ENCODE measurements at regions not wholly inside any gene's neighbourhood (a gene's known extent, or its start where the extent isn't known, plus 50 kb on each side); places are given as distances from the start of the nearest gene placed in this dataset.

DNA sequence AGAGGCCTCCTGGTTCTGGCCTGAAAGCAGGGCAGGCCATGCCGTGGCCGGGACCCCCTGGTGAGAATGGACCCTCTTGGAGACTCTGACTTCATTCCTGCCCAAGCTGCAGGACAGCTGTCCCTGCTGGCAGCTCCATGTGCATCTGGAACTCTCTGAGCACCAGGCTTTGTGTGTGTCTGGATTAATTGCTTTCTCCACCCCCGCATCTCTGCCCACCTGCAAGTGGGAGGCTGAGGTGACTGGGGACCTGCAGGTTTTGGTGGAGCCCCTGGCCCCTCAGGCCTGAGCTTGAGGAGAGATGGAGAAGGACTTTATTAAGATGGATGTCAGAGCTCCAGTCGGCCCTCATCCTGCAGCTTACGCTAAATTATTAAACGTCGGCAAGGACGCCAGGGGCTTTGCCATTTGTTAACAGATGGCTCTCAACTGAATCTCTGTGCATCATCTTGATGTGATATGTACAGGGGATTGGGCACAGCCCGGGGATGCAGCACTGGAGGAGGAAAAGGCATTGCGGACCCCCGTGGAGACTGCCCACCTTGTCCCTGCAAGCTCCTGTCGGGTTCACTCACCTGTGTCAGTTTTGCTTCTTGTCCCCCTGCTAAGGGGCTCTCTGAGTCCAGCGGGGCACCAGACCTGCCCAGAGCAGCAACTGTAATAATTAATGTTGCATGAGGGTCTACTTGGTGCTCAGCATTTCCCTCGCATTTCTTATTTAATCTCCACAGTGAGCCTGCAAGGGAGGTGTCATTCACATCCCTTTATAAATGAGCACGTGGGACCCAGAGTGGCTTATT is 154.1 kb upstream of the RPL38 start:
- no peak overlapping the region for H3K4me3 ChIP-seq (ENCODE audit: low read depth, low read length)
- no peaks in the 10 kb centered on the region for H3K36me3 ChIP-seq (ENCODE audit: control insufficient read depth, insufficient read depth, low read length)
- no peaks in the 10 kb centered on the region for H3K27me3 ChIP-seq (ENCODE audit: control insufficient read depth, insufficient read depth, low read length)
- no peaks in the 10 kb centered on the region for H3K9me3 ChIP-seq (ENCODE audit: control insufficient read depth, insufficient read depth, low read length)
- H3K4me1 ChIP-seq (ENCODE audit: control insufficient read depth, insufficient read depth, low read length): no peaks in the 10 kb centered on the region
- H3K9ac ChIP-seq (ENCODE audit: low read depth, low read length): no peak overlapping the region
- no peak overlapping the region for H3K27ac ChIP-seq (ENCODE audit: low read depth, low read length)

DNA sequence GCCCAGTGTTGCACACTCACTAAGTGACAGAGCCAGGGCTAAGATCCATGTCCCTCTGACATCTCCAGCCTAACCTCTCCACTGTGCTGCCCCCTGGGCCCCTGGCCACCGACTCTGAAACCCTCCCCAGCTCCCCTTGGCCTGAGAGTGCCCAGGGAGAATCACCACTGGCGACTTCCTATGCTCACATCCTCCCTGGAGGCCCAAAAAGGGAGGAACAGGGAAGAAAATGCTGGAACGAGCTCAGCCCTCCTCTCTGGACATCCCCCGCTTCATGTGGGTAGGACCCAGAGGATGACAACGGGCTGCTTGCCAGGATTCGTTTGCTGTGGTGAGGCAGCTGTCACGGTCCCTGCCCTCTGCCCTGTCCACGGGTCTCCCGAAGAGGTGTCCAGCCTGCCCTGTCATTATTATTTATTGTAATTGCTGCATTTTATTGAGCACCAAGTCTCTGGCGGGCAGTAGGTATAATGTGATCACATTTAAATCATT is 153.5 kb upstream of the RPL38 start:
- no peak overlapping the region for H3K9ac ChIP-seq (ENCODE audit: low read depth, low read length)
- H3K27ac ChIP-seq (ENCODE audit: low read depth, low read length): no peak overlapping the region
- no peaks in the 10 kb centered on the region for H3K36me3 ChIP-seq (ENCODE audit: control insufficient read depth, insufficient read depth, low read length)
- no peak overlapping the region for H3K4me3 ChIP-seq (ENCODE audit: low read depth, low read length)
- H3K4me1 ChIP-seq (ENCODE audit: control insufficient read depth, insufficient read depth, low read length): no peaks in the 10 kb centered on the region
- H3K9me3 ChIP-seq (ENCODE audit: control insufficient read depth, insufficient read depth, low read length): no peaks in the 10 kb centered on the region
- no peaks in the 10 kb centered on the region for H3K27me3 ChIP-seq (ENCODE audit: control insufficient read depth, insufficient read depth, low read length)

DNA sequence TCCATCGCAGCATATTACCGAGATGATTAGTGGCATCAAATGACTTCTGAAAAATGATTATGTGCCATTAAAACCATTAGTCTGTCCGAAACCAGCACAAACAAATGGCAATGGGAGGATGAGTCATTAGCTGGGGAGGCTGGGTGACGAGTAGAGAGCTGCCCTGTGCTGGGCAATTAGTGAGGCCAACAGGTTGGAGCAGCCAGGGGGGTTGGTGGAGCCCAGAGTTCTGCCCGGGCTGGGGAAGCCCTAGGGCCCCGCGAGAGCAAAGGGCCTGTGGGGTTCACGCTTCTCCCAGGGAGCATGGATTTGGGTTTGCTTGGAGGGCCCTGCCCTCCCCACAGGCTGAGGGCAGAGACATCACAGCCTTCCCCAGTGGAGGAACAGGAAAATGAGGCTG is 152.1 kb upstream of the RPL38 start:
- peaks cover 6% of the 10 kb centered on the region; the same call in 1 of the 2 replicates for H3K4me1 ChIP-seq (ENCODE audit: control insufficient read depth, insufficient read depth, low read length)
- H3K4me3 ChIP-seq (ENCODE audit: low read depth, low read length): no peak overlapping the region
- no peak overlapping the region for H3K9ac ChIP-seq (ENCODE audit: low read depth, low read length)
- H3K36me3 ChIP-seq (ENCODE audit: control insufficient read depth, insufficient read depth, low read length): no peaks in the 10 kb centered on the region
- H3K27me3 ChIP-seq (ENCODE audit: control insufficient read depth, insufficient read depth, low read length): no peaks in the 10 kb centered on the region
- H3K27ac ChIP-seq (ENCODE audit: low read depth, low read length): no peak overlapping the region
- no peaks in the 10 kb centered on the region for H3K9me3 ChIP-seq (ENCODE audit: control insufficient read depth, insufficient read depth, low read length)

DNA sequence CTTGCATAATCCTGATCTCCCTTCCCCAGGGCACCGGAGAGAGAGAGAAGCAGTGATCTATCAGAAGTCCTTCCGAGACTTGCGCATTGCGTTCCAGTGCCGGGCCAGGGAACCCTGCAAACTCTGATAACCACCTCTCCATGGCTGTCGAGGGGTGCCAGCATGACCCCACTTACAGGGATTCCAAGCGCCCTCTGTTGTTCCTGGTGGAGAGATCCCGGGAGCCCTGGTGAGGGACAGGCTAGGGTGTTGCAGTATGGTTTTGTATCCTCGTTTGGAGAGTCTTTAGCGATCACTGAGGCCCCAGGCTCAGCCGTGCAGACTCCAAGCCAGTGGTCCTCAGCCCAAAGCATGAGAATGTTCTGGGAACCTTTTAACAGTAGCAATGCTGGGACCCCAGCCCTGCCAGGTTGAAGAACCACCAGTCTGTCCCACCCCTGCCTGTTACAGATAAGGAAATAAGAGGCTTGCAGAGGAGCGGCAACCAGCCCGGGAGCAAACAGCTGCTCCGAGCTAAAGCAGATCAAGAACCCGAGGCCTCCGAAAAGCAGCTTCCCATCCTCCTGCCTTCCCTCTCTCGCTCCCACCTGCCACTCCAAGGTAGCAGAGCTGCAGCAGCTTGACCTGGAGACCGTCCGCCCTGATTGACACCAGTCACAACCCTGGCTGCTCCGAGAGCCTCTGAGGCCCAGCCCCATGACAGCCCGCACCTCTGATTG is 150.3 kb upstream of the RPL38 start:
- H3K4me1 ChIP-seq (ENCODE audit: control insufficient read depth, insufficient read depth, low read length): peaks cover 6% of the 10 kb centered on the region; the same call in 1 of the 2 replicates
- no peak overlapping the region for H3K4me3 ChIP-seq (ENCODE audit: low read depth, low read length)
- no peaks in the 10 kb centered on the region for H3K9me3 ChIP-seq (ENCODE audit: control insufficient read depth, insufficient read depth, low read length)
- H3K9ac ChIP-seq (ENCODE audit: low read depth, low read length): no peak overlapping the region
- no peaks in the 10 kb centered on the region for H3K36me3 ChIP-seq (ENCODE audit: control insufficient read depth, insufficient read depth, low read length)
- H3K27me3 ChIP-seq (ENCODE audit: control insufficient read depth, insufficient read depth, low read length): no peaks in the 10 kb centered on the region
- no peak overlapping the region for H3K27ac ChIP-seq (ENCODE audit: low read depth, low read length)

DNA sequence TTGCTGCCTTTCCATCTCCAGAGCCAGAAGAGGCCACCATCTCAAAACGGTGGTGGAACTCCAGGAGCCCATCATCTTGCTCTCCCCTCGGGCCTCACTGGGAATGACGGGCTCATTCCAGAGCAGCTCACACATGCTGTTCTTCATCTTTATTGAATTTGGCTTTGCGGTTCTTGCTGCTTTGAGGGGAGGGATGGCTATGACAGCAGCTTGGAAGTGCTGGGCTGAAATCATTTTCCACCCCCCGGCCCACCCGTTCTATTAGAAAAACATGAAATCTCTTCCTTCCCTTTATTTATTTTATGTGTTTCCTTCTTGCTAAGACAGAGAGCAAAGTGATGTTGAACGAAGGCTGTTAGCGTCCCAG is 149.8 kb upstream of the RPL38 start:
- H3K27me3 ChIP-seq (ENCODE audit: control insufficient read depth, insufficient read depth, low read length): no peaks in the 10 kb centered on the region
- H3K27ac ChIP-seq (ENCODE audit: low read depth, low read length): no peak overlapping the region
- H3K36me3 ChIP-seq (ENCODE audit: control insufficient read depth, insufficient read depth, low read length): no peaks in the 10 kb centered on the region
- no peaks in the 10 kb centered on the region for H3K9me3 ChIP-seq (ENCODE audit: control insufficient read depth, insufficient read depth, low read length)
- H3K9ac ChIP-seq (ENCODE audit: low read depth, low read length): no peak overlapping the region
- H3K4me3 ChIP-seq (ENCODE audit: low read depth, low read length): no peak overlapping the region
- H3K4me1 ChIP-seq (ENCODE audit: control insufficient read depth, insufficient read depth, low read length): peaks cover 6% of the 10 kb centered on the region; the same call in 1 of the 2 replicates

DNA sequence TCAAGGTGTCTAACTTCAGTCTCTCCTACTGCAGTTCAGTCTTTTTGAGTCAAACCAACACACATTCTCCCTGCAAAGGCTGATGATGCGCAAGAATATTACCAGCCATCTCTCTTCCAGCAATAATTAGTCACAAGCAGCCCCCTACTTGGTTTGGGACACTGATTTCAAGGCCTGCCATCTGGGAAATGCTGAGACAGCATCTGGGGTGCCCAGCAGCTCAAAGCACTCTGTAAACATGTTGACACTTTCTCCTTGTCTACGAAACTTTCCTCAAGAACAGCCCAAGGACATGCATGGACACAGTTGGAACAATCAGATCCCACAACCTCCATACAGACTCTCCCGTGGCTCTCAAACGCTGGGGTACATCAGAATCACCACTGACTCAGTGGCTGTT is 149.2 kb upstream of the RPL38 start:
- H3K9me3 ChIP-seq (ENCODE audit: control insufficient read depth, insufficient read depth, low read length): no peaks in the 10 kb centered on the region
- no peaks in the 10 kb centered on the region for H3K36me3 ChIP-seq (ENCODE audit: control insufficient read depth, insufficient read depth, low read length)
- no peak overlapping the region for H3K4me3 ChIP-seq (ENCODE audit: low read depth, low read length)
- no peak overlapping the region for H3K9ac ChIP-seq (ENCODE audit: low read depth, low read length)
- H3K4me1 ChIP-seq (ENCODE audit: control insufficient read depth, insufficient read depth, low read length): peaks cover 6% of the 10 kb centered on the region; the same call in 1 of the 2 replicates
- H3K27ac ChIP-seq (ENCODE audit: low read depth, low read length): no peak overlapping the region
- H3K27me3 ChIP-seq (ENCODE audit: control insufficient read depth, insufficient read depth, low read length): no peaks in the 10 kb centered on the region

DNA sequence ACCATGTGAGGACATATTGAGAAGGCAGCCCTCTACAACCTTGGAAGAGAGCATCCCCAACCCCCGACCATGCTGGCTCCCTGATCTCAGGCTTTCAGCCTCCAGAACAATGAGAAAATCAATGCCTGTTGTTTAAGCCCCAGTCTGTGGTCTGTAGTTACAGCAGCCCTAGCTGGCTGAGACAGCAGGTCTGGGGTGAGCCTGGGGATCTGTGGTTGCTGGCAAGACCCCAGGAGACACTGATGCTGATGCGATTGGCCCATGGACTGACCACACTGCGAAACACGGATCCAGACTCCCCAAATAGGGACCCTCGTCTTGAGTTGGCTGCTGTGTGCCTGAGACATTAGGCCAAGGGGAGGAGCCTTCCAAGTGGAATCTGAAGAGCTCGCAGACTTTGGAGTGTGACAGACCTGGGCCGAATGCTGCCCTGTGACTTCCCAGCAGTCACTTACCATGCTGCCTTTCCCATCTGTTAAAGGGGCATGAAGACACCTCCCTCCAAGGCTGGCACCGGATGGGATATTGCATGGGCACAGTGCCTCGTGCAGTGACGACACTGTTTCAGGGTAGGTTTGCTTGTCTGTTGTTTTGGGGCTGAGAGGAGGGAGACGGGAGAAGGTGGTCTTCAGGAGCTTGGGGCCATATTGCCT is 147.8 kb upstream of the RPL38 start:
- no peaks in the 10 kb centered on the region for H3K36me3 ChIP-seq (ENCODE audit: control insufficient read depth, insufficient read depth, low read length)
- H3K9me3 ChIP-seq (ENCODE audit: control insufficient read depth, insufficient read depth, low read length): no peaks in the 10 kb centered on the region
- no peaks in the 10 kb centered on the region for H3K27me3 ChIP-seq (ENCODE audit: control insufficient read depth, insufficient read depth, low read length)
- H3K27ac ChIP-seq (ENCODE audit: low read depth, low read length): no peak overlapping the region
- no peak overlapping the region for H3K4me3 ChIP-seq (ENCODE audit: low read depth, low read length)
- H3K9ac ChIP-seq (ENCODE audit: low read depth, low read length): no peak overlapping the region; the same call in 1 of the 2 replicates
- H3K4me1 ChIP-seq (ENCODE audit: control insufficient read depth, insufficient read depth, low read length): peaks cover 6% of the 10 kb centered on the region; the same call in 1 of the 2 replicates

DNA sequence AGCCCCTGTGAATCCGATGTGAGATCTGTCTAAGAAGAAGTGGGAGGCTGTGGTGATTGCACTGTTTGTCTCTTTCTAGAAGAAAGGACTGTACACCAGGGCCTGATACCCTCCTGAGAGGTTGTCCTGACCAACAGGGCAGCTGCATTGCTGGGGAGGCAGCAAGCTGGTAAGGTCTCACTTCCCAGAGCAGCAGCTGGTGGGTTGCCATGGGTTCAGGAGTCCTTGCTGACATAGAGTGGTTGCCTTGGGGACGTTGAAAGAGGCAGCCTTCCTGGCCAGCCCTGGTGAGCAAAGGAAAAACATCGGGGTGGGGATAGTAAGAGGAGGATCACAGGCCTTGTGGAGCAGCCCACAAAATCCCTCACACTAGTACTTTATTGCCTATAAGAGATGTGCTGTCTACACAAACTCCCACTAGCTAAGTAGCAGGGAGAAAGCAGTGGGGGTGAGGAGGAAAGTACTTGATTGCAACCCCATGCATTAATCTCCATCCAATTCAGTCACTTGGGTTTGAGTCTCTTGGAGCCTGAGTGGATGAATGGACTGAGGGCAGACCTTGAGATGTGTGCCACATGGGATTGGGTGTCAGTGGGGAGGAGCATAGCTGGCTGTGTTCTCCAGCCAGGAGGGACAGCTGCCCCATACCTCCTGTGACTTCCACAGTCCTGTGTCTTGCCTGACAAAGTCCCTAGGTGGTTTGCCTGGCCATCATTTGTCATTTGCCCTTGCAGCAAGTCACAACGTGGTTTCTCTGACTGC is 143.8 kb upstream of the RPL38 start:
- H3K27ac ChIP-seq (ENCODE audit: low read depth, low read length): no peak overlapping the region
- no peak overlapping the region for H3K9ac ChIP-seq (ENCODE audit: low read depth, low read length)
- H3K4me3 ChIP-seq (ENCODE audit: low read depth, low read length): no peak overlapping the region
- H3K27me3 ChIP-seq (ENCODE audit: control insufficient read depth, insufficient read depth, low read length): no peaks in the 10 kb centered on the region
- no peaks in the 10 kb centered on the region for H3K9me3 ChIP-seq (ENCODE audit: control insufficient read depth, insufficient read depth, low read length)
- no peaks in the 10 kb centered on the region for H3K36me3 ChIP-seq (ENCODE audit: control insufficient read depth, insufficient read depth, low read length)
- peaks cover 6% of the 10 kb centered on the region; the same call in 1 of the 2 replicates for H3K4me1 ChIP-seq (ENCODE audit: control insufficient read depth, insufficient read depth, low read length)

DNA sequence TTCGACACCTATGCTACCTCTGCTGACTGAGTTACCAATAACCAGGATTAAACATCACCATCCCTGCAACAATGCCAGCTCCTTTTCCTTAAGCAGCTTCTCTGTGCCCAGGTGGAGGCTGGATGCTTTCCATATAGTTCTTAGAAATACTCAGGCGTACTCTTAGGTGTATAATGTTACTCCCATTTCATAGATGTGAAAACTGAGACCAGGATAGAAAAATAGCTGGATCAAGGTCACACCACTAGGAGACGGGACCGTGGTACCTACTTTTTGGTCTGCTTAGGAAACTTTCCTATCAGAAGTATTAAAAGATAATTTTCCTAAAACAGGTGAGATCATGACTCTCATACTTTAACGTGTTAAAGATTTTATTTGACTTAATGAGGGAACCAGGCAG is 141.7 kb upstream of the RPL38 start:
- no peaks in the 10 kb centered on the region for H3K27me3 ChIP-seq (ENCODE audit: control insufficient read depth, insufficient read depth, low read length)
- no peak overlapping the region for H3K9ac ChIP-seq (ENCODE audit: low read depth, low read length)
- no peak overlapping the region for H3K4me3 ChIP-seq (ENCODE audit: low read depth, low read length)
- no peaks in the 10 kb centered on the region for H3K36me3 ChIP-seq (ENCODE audit: control insufficient read depth, insufficient read depth, low read length)
- no peaks in the 10 kb centered on the region for H3K4me1 ChIP-seq (ENCODE audit: control insufficient read depth, insufficient read depth, low read length)
- no peak overlapping the region for H3K27ac ChIP-seq (ENCODE audit: low read depth, low read length)
- H3K9me3 ChIP-seq (ENCODE audit: control insufficient read depth, insufficient read depth, low read length): no peaks in the 10 kb centered on the region

DNA sequence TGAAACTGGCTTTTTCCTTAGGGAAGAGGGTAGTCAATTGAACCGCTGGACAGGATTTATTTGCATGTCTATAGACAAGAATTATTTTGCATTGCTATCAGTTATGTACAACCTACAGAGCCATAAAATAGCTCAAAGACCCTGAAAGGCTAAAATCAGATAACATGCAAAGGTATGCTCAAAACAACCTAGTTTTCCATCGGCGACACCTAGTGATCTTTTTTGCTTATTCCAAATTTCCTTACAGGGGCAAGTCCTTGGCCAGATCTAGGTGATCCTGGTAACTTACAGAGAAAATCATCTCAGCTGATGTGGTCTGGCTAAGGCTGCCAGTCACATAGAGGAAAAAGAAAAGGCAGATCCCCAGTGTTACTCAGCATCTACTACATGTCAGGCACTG is 141.2 kb upstream of the RPL38 start:
- no peaks in the 10 kb centered on the region for H3K27me3 ChIP-seq (ENCODE audit: control insufficient read depth, insufficient read depth, low read length)
- H3K9me3 ChIP-seq (ENCODE audit: control insufficient read depth, insufficient read depth, low read length): no peaks in the 10 kb centered on the region
- no peaks in the 10 kb centered on the region for H3K4me1 ChIP-seq (ENCODE audit: control insufficient read depth, insufficient read depth, low read length)
- H3K4me3 ChIP-seq (ENCODE audit: low read depth, low read length): no peak overlapping the region
- no peak overlapping the region for H3K27ac ChIP-seq (ENCODE audit: low read depth, low read length)
- no peaks in the 10 kb centered on the region for H3K36me3 ChIP-seq (ENCODE audit: control insufficient read depth, insufficient read depth, low read length)
- H3K9ac ChIP-seq (ENCODE audit: low read depth, low read length): no peak overlapping the region
